C4-2B (cell line): ENCODE measurements at regions not wholly inside any gene's neighbourhood (a gene's known extent, or its start where the extent isn't known, plus 50 kb on each side); places are given as distances from the start of the nearest gene placed in this dataset.

Experiments
- CTCF ChIP-seq: fragments of 450-650 bp; conservative IDR thresholded peaks from 2 replicates; pipeline ENCODE4 v1.5.1; 2017; ENCODE audit warnings: mild to moderate bottlenecking
- ZFX ChIP-seq: fragments of 450-650 bp; IDR thresholded peaks from 2 replicates; pipeline ENCODE4 v1.6.1; 2017

GRCh38 chr14:38389681-38390080 is 133.8 kb upstream of the CLEC14A start:
- no peak for TF ChIP-seq CTCF
- no peak for TF ChIP-seq ZFX
